SU-DHL-6 (cell line): ENCODE measurements at regions not wholly inside any gene's neighbourhood (a gene's known extent, or its start where the extent isn't known, plus 50 kb on each side); places are given as distances from the start of the nearest gene placed in this dataset.

ENCODE experiments used
- CTCF ChIP-seq: fragments of 200-600 bp; sonication (generic); IDR thresholded peaks from one replicate; pipeline ENCODE4 v1.5.1; 2017; ENCODE audit warnings: antibody characterized with exemption, mild to moderate bottlenecking, low read length, moderate library complexity; ENCODE audit not compliant: insufficient read depth, poor library complexity, severe bottlenecking
- EZH2phosphoT487 ChIP-seq: fragments of 200-600 bp; sonication (generic), shearing (Covaris generic); conservative IDR thresholded peaks from 2 replicates; pipeline ENCODE4 v1.6.1; 2018; ENCODE audit warnings: mild to moderate bottlenecking, antibody characterized with exemption, low read length, moderate library complexity, mixed read lengths

- TF ChIP-seq EZH2phosphoT487 = no peak
- no peak for TF ChIP-seq CTCF
These were observed 377.8 kb downstream of the LNPK start for GRCh38 chr2:175624211-175624761.
